ENCODE measurements at regions not wholly inside any gene's neighbourhood (a gene's known extent, or its start where the extent isn't known, plus 50 kb on each side); places are given as distances from the start of the nearest gene placed in this dataset.

- H3K4me3 ChIP-seq, result no peak overlapping the region
- H3K27ac ChIP-seq, result no peak overlapping the region
- TF ChIP-seq EZH2 (IDR thresholded peaks at IDR 0.05), result no peak
- no peak for TF ChIP-seq EZH2phosphoT487 (IDR thresholded peaks at IDR 0.05)
- no peak for TF ChIP-seq CTCF (IDR thresholded peaks at IDR 0.05)
- H3K36me3 Mint-ChIP-seq, result no peaks in the 10 kb centered on the region
- H3K9ac ChIP-seq, result no peak overlapping the region
- H3F3A ChIP-seq (ENCODE audit: low read depth), result no peaks in the 10 kb centered on the region
- no peaks in the 10 kb centered on the region for H3K79me2 ChIP-seq (ENCODE audit: low read depth)
- no peaks in the 10 kb centered on the region for H3K4me1 ChIP-seq
- H3K4me3 Mint-ChIP-seq, result no peak overlapping the region
- H3K9me3 ChIP-seq (ENCODE audit: low read depth), result no peaks in the 10 kb centered on the region
- no peaks in the 10 kb centered on the region for H3K4me1 Mint-ChIP-seq
- no peak for DNase-seq (ENCODE audit: low spot score)
- H4K20me1 ChIP-seq (ENCODE audit: low read depth), result no peaks in the 10 kb centered on the region
- H3K36me3 ChIP-seq, result no peaks in the 10 kb centered on the region
- peaks cover 3% of the 10 kb centered on the region for H3K27me3 Mint-ChIP-seq (ENCODE audit: insufficient read depth, low read depth)
- no peaks in the 10 kb centered on the region for H3K9me3 Mint-ChIP-seq
- H3K27ac Mint-ChIP-seq, result no peak overlapping the region
- H3K27me3 ChIP-seq, result no peaks in the 10 kb centered on the region
- no peak overlapping the region for H2AFZ ChIP-seq (replicated peaks)
- no peak overlapping the region for H3K4me2 ChIP-seq
Observed at GRCh38 chr18:68509902-68510301, 205.0 kb downstream of the TMX3 start.

DNA sequence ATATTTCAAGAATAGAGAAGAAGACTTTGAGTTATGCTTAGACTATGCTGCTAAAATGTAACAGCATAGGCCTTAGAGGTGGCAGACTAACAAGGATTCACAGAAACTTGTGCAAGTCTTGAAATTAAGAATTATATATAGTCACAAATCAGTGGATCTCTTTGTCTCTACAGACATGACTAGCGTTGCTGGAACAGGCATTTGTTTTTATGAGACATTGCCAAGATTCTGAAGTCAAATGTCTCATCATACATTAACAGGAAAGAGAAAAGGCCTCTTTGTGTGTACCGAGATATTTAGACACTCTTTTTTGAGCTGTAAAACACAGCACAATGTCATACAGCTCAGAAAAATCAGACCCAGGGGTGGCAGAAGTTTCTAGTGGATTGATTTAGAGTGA lies 207.1 kb downstream of the TMX3 start:
- Histone ChIP-seq H3K79me2 (ENCODE audit: low read depth) (no peaks in the 10 kb centered on the region), H3K4me2 (no peak overlapping the region), H3K9ac (no peak overlapping the region), H3K4me1 (no peaks in the 10 kb centered on the region), H3K36me3 (no peaks in the 10 kb centered on the region), H3K27me3 (no peaks in the 10 kb centered on the region), H3K9me3 (ENCODE audit: low read depth) (no peaks in the 10 kb centered on the region), H4K20me1 (ENCODE audit: low read depth) (no peaks in the 10 kb centered on the region), H2AFZ (replicated peaks) (no peak overlapping the region), H3F3A (ENCODE audit: low read depth) (no peaks in the 10 kb centered on the region), H3K4me3 (no peak overlapping the region), H3K27ac (no peak overlapping the region)
- H3K27me3 Mint-ChIP-seq (ENCODE audit: insufficient read depth, low read depth), result peaks cover 4% of the 10 kb centered on the region
- H3K36me3 Mint-ChIP-seq, result no peaks in the 10 kb centered on the region
- no peak for DNase-seq (ENCODE audit: low spot score)
- TF ChIP-seq EZH2phosphoT487 (IDR thresholded peaks at IDR 0.05) (no peak), CTCF (IDR thresholded peaks at IDR 0.05) (no peak), EZH2 (IDR thresholded peaks at IDR 0.05) (no peak)
- no peak overlapping the region for H3K27ac Mint-ChIP-seq
- H3K4me3 Mint-ChIP-seq, result no peak overlapping the region
- no peaks in the 10 kb centered on the region for H3K4me1 Mint-ChIP-seq
- no peaks in the 10 kb centered on the region for H3K9me3 Mint-ChIP-seq

DNA sequence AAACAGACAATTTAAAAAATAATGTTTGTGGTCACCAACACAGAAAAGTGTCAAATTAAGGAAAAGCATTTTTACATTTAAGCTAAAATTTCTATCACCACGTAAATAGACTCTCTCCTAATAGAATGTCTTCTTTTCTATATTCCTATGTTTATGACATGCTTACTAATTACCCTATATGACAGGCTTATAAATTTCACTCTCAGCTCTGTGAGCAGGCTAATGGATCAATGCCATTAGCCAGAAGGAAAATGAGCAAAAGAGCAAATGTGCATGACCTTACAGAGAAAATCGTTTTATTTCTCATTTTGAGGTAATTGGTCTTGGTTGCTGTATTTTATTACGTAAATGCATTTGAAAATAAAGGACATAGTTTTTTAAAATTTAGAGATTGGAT lies 209.7 kb downstream of the TMX3 start:
- no peak overlapping the region for H3K4me2 ChIP-seq
- Mint-ChIP-seq H3K27ac (no peak overlapping the region), H3K36me3 (no peaks in the 10 kb centered on the region), H3K4me3 (no peak overlapping the region), H3K4me1 (no peaks in the 10 kb centered on the region), H3K27me3 (ENCODE audit: insufficient read depth, low read depth) (peaks cover 4% of the 10 kb centered on the region), H3K9me3 (no peaks in the 10 kb centered on the region)
- no peak overlapping the region for H3K27ac ChIP-seq
- H4K20me1 ChIP-seq (ENCODE audit: low read depth), result no peaks in the 10 kb centered on the region
- H3K27me3 ChIP-seq, result no peaks in the 10 kb centered on the region
- no peak overlapping the region for H3K4me3 ChIP-seq
- H3K36me3 ChIP-seq, result no peaks in the 10 kb centered on the region
- DNase-seq (ENCODE audit: low spot score), result no peak
- no peak overlapping the region for H3K9ac ChIP-seq
- no peaks in the 10 kb centered on the region for H3F3A ChIP-seq (ENCODE audit: low read depth)
- H3K9me3 ChIP-seq (ENCODE audit: low read depth), result no peaks in the 10 kb centered on the region
- no peaks in the 10 kb centered on the region for H3K4me1 ChIP-seq
- TF ChIP-seq EZH2phosphoT487 (IDR thresholded peaks at IDR 0.05) (no peak), EZH2 (IDR thresholded peaks at IDR 0.05) (no peak), CTCF (IDR thresholded peaks at IDR 0.05) (no peak)
- no peak overlapping the region for H2AFZ ChIP-seq (replicated peaks)
- no peaks in the 10 kb centered on the region for H3K79me2 ChIP-seq (ENCODE audit: low read depth)
